ENCODE measurements at regions not wholly inside any gene's neighbourhood (a gene's known extent, or its start where the extent isn't known, plus 50 kb on each side); places are given as distances from the start of the nearest gene placed in this dataset.

GRCh38 chr9:119775410-119775809, 406.2 kb upstream of the BRINP1 start:
- TF ChIP-seq CTCF (conservative IDR thresholded peaks at IDR 0.05) (no peak), ZFX (IDR thresholded peaks at IDR 0.05) (no peak)
